Coronary artery (tissue), 2 donors: ENCODE measurements at regions not wholly inside any gene's neighbourhood (a gene's known extent, or its start where the extent isn't known, plus 50 kb on each side); places are given as distances from the start of the nearest gene placed in this dataset.

Source experiments
- DNase-seq: peaks from one replicate; pipeline ENCODE4 v3.0.0-alpha.2; 2017; ENCODE audit warnings: low spot score
- H3K27ac ChIP-seq, 2 donors: fragments of 200-600 bp; sonication (generic); one replicate each; pipeline ENCODE4 v1.5.1; 2016 to 2019
- H3K4me3 ChIP-seq: fragments of 200-600 bp; sonication (generic); 2 replicates; pipeline ENCODE4 v1.5.1; 2016; ENCODE audit warnings: mild to moderate bottlenecking, moderate library complexity
- TF ChIP-seq, protein P1 (sequence below): fragments of 200-600 bp; sonication (generic); IDR thresholded peaks from one replicate; pipeline ENCODE4 v1.5.1; 2019; ENCODE audit warnings: antibody characterized with exemption

DNA sequence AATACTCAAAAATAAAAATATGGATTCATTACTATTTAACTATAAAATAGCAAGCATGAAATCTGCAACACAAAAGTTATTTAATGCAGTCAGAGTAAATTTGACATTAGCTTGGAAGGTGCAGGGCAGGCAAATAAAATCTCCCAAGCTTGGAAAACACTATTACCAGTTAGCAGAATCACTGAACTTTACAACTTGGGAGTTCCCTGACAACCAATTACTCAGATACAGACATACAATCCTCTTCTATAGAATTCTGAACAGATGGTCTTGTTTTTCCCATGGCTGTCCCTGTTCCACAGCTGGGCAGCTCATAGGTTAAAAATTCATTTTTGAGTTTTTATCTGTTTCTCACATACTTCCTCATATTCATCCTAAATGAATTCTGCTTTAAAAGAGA lies 1002.6 kb downstream of the SORCS3 start:
- Histone ChIP-seq H3K4me3 (no peak overlapping the region), H3K27ac (no peak overlapping the region)
- no peak for DNase-seq
- TF ChIP-seq, protein P1, sequence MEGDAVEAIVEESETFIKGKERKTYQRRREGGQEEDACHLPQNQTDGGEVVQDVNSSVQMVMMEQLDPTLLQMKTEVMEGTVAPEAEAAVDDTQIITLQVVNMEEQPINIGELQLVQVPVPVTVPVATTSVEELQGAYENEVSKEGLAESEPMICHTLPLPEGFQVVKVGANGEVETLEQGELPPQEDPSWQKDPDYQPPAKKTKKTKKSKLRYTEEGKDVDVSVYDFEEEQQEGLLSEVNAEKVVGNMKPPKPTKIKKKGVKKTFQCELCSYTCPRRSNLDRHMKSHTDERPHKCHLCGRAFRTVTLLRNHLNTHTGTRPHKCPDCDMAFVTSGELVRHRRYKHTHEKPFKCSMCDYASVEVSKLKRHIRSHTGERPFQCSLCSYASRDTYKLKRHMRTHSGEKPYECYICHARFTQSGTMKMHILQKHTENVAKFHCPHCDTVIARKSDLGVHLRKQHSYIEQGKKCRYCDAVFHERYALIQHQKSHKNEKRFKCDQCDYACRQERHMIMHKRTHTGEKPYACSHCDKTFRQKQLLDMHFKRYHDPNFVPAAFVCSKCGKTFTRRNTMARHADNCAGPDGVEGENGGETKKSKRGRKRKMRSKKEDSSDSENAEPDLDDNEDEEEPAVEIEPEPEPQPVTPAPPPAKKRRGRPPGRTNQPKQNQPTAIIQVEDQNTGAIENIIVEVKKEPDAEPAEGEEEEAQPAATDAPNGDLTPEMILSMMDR: no peak

DNA sequence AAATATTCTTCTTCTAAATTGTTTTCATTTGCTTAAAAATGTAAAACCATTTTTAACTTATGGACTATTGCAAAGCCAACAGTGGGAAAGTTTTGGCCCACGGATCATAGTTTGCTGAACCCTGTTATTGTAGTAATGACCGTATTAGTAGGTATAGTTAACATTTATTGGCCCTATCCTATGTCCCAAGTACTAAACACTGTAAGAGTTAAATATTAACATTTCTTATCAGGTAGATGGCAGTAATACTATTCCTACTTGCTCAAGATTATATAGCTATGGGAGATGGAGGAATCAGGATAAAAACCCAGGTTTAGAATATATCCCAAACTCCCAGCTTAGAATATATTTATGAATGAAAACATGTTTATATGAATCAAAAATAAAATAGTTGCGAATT lies 993.2 kb downstream of the SORCS3 start:
- TF ChIP-seq, protein P1: no peak
- H3K27ac ChIP-seq: no peak overlapping the region
- H3K4me3 ChIP-seq: no peak overlapping the region
- no peak for DNase-seq

DNA sequence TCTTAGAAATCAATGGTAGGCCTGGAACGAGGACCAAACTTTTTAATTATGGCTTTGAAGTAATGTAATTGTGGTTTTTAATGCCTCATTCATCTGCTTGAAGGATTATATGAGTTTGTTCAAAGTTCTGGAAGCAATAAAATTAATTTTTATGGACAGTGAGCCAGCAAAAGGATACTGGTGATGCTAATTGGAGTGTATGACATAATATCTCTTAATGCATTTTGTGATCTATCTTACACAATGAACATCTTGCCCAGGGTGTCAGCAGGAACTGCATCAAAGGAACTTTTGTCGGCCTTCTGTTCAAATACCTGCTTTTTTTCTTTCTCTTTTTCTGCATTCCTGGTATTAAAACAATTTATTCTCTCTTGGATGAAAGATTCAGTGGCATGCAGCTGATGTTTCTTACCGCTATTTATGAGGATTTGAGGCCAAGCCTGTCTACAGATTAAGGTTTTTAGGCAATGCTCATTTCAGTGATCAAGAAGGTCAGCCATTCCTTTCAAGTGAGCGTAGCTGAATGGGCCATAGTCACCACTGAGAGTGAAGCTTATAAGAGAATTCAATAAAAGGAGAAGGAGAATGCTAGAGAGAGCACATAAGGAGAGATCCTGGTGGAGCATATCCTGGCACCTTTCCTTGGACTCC lies 974.8 kb downstream of the SORCS3 start:
- H3K27ac ChIP-seq: no peak overlapping the region
- DNase-seq: no peak
- no peak overlapping the region for H3K4me3 ChIP-seq
- TF ChIP-seq, protein P1: no peak

DNA sequence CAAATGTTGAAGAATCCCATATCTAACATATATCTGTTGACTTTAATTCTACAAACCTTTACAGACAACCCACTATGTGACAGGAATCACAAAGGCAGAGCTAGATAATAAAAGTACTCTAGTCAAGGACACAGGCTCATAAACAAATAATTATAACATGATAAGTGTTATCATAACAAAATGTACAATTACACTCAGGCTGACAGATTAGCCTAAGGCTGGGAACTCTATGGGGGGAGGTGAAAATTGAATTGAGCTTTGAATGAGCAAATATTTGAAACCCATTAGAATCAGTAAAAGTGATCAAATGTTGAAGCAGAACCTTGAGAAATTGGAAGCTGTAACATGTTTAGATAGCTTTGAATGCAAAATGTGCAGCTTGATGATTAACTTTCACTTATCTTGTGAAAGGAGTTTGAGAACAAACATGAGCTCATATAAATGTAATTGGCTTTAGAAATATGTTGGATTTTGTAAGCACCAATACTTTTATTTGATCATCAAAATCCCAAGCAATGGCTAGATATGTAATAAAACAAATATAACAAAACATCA lies 970.2 kb downstream of the SORCS3 start:
- no peak overlapping the region for H3K4me3 ChIP-seq
- H3K27ac ChIP-seq: no peak overlapping the region
- DNase-seq: no peak
- TF ChIP-seq, protein P1: no peak

DNA sequence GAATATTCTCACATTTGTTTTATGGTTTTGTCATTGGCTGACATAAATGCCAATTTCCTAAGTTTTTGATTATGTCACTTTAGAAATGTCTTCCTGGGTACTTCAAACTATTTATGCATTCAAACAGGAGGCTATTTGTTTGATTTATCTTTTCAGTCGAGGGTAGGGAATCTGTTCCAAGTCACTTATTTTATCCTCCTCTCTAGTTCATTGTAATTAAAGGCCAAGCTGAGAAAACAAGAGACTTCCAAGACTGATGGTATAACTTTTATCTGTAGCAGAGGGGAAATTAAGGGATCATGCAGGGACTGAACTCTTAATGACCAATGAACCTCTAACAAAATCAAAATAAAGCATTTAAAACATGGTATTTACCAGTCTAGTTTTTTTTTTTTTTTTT lies 968.4 kb downstream of the SORCS3 start:
- no peak for DNase-seq
- no peak overlapping the region for H3K4me3 ChIP-seq
- TF ChIP-seq, protein P1: no peak
- H3K27ac ChIP-seq: no peak overlapping the region

DNA sequence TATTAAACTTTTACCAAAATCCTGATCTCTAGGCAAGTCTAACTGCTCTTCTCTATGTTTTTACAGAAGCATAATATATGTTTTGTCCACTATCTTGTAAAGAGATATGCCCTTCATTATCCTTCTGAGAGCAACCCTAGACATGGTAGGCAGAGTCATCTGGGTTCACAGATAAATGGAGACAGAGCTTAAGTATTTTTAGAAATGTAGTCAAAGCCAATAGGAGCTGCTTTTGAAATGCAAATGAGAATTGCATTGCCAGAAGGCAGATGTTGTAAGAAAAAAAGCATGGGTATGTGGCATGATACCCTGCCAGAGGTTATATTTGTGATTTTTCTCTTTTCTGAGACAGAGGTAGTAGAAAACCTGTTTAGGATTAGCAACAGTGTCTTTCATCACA lies 964.8 kb downstream of the SORCS3 start:
- no peak overlapping the region for H3K27ac ChIP-seq
- no peak for DNase-seq
- TF ChIP-seq, protein P1: no peak
- H3K4me3 ChIP-seq: no peak overlapping the region

DNA sequence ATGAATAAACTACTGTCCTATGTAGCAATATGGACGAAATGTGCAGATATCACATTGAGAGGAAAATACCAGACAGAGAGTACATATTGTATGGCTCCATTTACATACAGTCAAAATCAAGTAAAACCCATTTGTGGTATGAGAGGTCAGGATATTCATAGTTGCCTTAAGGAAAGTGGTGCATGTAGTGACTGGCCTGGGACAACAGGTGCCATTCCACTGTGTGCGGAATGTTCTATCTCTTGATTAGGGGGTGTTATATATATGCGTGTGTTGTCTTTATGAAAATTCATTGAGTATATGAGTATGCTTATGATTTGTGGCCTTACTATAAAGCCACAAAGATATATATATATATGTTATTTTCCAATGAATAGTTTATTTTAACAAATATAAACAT lies 964.0 kb downstream of the SORCS3 start:
- TF ChIP-seq, protein P1: no peak
- Histone ChIP-seq H3K4me3 (no peak overlapping the region), H3K27ac (no peak overlapping the region)
- no peak for DNase-seq
